Uterus (tissue), 3 donors: ENCODE measurements at regions not wholly inside any gene's neighbourhood (a gene's known extent, or its start where the extent isn't known, plus 50 kb on each side); places are given as distances from the start of the nearest gene placed in this dataset.
"Not testable (repeated sequence)": the region's sequence is repeated elsewhere in the genome, so short reads cannot be mapped to it uniquely, and the experiment has no call there.

Source experiments
- DNase-seq, 2 donors: peaks; one replicate each; pipeline ENCODE4 v3.0.0-alpha.2; 2019 to 2020
- H3K27ac ChIP-seq, 2 donors: fragments of 200-600 bp; sonication (generic); 1 replicate in 1 of 2; 2 replicates in 1 of 2; pipeline ENCODE4 v1.5.1; 2016 to 2018
- H3K27me3 ChIP-seq, 2 donors: fragments of 200-600 bp; sonication (generic); one replicate each; pipeline ENCODE4 v1.5.1; 2018 to 2019; ENCODE audit warnings: control low read depth in 1 of 2
- H3K36me3 ChIP-seq, 2 donors: fragments of 200-600 bp; sonication (generic); one replicate each; pipeline ENCODE4 v1.5.1; 2019; ENCODE audit warnings: control low read depth in 1 of 2
- H3K4me1 ChIP-seq, 2 donors: fragments of 200-600 bp; sonication (generic); one replicate each; pipeline ENCODE4 v1.5.1; 2018 to 2019; ENCODE audit warnings: control low read depth in 1 of 2
- H3K4me3 ChIP-seq, 2 donors: fragments of 200-600 bp; sonication (generic); 1 replicate in 1 of 2; 2 replicates in 1 of 2; pipeline ENCODE4 v1.5.1; 2018 to 2019; ENCODE audit warnings: mild to moderate bottlenecking in 1 of 2
- H3K9me3 ChIP-seq, 2 donors: fragments of 200-600 bp; sonication (generic); one replicate each; pipeline ENCODE4 v1.5.1; 2019; ENCODE audit warnings: control low read depth in 1 of 2
- POLR2A ChIP-seq, 2 donors: fragments of 450-650 bp; IDR thresholded peaks; one replicate each; pipeline ENCODE4 v1.6.1; 2016; ENCODE audit warnings: antibody characterized with exemption in 2 of 2, mild to moderate bottlenecking in 1 of 2, moderate library complexity in 1 of 2
- intact Hi-C: fragments of 100-400 bp; cut with DNase I; formaldehyde crosslinking; loops from one replicate; pipeline ENCODE4 v1.15.1; 2023; ENCODE audit warnings: low total_unique reads
- TF ChIP-seq, protein P1 (sequence below), 4 experiments: fragments of 200-600 bp in 2 of 4; fragments of 450-650 bp in 2 of 4; sonication (generic) in 2 of 4; IDR thresholded peaks; one replicate each; pipeline ENCODE4 v1.5.1; 2016 to 2019; ENCODE audit warnings: antibody characterized with exemption in 4 of 4, mild to moderate bottlenecking in 2 of 4, moderate library complexity in 1 of 4
- donor health status: DM: yes; HTN: yes; CAD: no.

- Histone ChIP-seq H3K36me3 (no peaks in the 10 kb centered on the region), H3K27ac (no peak overlapping the region), H3K4me3 (no peak overlapping the region), H3K4me1 (no peaks in the 10 kb centered on the region), H3K27me3 (no peaks in the 10 kb centered on the region), H3K9me3 (no peaks in the 10 kb centered on the region)
- intact Hi-C loops = no loop called here
- TF ChIP-seq, protein P1, sequence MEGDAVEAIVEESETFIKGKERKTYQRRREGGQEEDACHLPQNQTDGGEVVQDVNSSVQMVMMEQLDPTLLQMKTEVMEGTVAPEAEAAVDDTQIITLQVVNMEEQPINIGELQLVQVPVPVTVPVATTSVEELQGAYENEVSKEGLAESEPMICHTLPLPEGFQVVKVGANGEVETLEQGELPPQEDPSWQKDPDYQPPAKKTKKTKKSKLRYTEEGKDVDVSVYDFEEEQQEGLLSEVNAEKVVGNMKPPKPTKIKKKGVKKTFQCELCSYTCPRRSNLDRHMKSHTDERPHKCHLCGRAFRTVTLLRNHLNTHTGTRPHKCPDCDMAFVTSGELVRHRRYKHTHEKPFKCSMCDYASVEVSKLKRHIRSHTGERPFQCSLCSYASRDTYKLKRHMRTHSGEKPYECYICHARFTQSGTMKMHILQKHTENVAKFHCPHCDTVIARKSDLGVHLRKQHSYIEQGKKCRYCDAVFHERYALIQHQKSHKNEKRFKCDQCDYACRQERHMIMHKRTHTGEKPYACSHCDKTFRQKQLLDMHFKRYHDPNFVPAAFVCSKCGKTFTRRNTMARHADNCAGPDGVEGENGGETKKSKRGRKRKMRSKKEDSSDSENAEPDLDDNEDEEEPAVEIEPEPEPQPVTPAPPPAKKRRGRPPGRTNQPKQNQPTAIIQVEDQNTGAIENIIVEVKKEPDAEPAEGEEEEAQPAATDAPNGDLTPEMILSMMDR (IDR thresholded peaks at IDR 0.05) = no peak
- DNase-seq = no peak
These were observed 620.6 kb upstream of the CCNG1 start for GRCh38 chr5:162816816-162817215.

DNA sequence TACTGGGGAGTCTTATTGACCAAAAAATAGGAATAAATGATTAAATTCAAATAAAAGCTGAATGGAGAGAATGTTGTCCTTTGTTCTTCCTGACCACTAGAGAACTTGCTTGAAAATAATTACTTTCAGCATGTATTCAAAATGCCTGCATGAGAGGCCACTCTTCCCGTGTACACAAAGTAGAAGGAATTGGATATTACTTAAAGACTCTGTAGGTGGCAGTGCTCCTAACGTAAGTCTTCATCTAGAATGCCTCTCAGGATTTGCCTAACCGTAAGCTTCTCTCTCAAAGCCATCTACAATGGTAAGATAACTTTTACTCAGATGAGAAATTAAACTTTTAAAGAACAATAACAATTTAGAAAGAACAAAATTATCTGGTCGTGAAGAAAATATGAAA lies 620.0 kb upstream of the CCNG1 start:
- Histone ChIP-seq H3K27ac (no peak overlapping the region), H3K4me1 (no peaks in the 10 kb centered on the region), H3K36me3 (no peaks in the 10 kb centered on the region), H3K27me3 (no peaks in the 10 kb centered on the region), H3K9me3 (no peaks in the 10 kb centered on the region), H3K4me3 (no peak overlapping the region)
- TF ChIP-seq, protein P1 (IDR thresholded peaks at IDR 0.05) = no peak
- DNase-seq = no peak
- intact Hi-C loops = no loop called here

- H3K36me3 ChIP-seq, H3K27me3 ChIP-seq, H3K9me3 ChIP-seq, H3K27ac ChIP-seq, H3K4me1 ChIP-seq, intact Hi-C loops, DNase-seq, H3K4me3 ChIP-seq: not testable (repeated sequence)
These were observed 615.7 kb upstream of the CCNG1 start for GRCh38 chr5:162821664-162822063.

DNA sequence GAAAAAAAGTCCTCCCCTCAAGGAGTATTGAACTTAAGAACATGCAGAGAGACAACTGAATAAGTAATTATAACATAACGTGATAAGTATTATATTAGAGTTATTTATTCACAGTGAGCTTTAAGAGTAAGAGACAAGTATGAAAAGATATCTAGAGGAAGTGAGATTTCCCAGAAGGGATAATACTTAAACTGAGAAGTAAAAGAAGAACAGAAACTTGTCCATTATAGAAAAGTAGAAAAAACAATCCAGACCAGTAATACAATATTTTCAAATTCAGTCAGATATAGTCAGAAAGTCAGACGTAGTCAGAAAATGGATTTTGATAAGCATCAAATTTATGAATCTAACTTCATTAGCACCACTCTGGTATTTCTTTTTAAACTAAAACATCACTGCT lies 613.0 kb upstream of the CCNG1 start:
- intact Hi-C loops = no loop called here
- no peaks in the 10 kb centered on the region for H3K4me1 ChIP-seq

GRCh38 chr5:162837155-162837554 lies 600.2 kb upstream of the CCNG1 start:
- H3K4me3 ChIP-seq = no peak overlapping the region
- no peak for DNase-seq
- H3K4me1 ChIP-seq = no peaks in the 10 kb centered on the region
- H3K27ac ChIP-seq = no peak overlapping the region
- no peaks in the 10 kb centered on the region for H3K27me3 ChIP-seq
- H3K9me3 ChIP-seq = no peaks in the 10 kb centered on the region
- H3K36me3 ChIP-seq = peaks cover 0 to 4% of the 10 kb centered on the region in 2 donors
- no peak for TF ChIP-seq POLR2A (IDR thresholded peaks at IDR 0.05)
- TF ChIP-seq, protein P1 (IDR thresholded peaks at IDR 0.05) = no peak
- intact Hi-C loops = no loop called here

More for the DNA sequence above, 613.0 kb upstream of the CCNG1 start:
- H3K4me3 ChIP-seq = no peak overlapping the region
- TF ChIP-seq, protein P1 (IDR thresholded peaks at IDR 0.05) = no peak
- no peak for TF ChIP-seq POLR2A (IDR thresholded peaks at IDR 0.05)
- H3K27ac ChIP-seq = no peak overlapping the region
- no peaks in the 10 kb centered on the region for H3K9me3 ChIP-seq
- H3K27me3 ChIP-seq = no peaks in the 10 kb centered on the region
- no peaks in the 10 kb centered on the region for H3K36me3 ChIP-seq
- no peak for DNase-seq

GRCh38 chr5:162842727-162843126 lies 594.7 kb upstream of the CCNG1 start:
- Histone ChIP-seq H3K9me3 (no peaks in the 10 kb centered on the region), H3K27ac (no peak overlapping the region), H3K4me1 (no peaks in the 10 kb centered on the region), H3K27me3 (no peaks in the 10 kb centered on the region), H3K36me3 (peaks cover 0 to 4% of the 10 kb centered on the region in 2 donors), H3K4me3 (no peak overlapping the region)
- intact Hi-C loops = no loop called here
- DNase-seq = no peak
- TF ChIP-seq POLR2A (IDR thresholded peaks at IDR 0.05) = no peak
- TF ChIP-seq, protein P1 (IDR thresholded peaks at IDR 0.05) = no peak
